A549 (cell line): ENCODE measurements at regions not wholly inside any gene's neighbourhood (a gene's known extent, or its start where the extent isn't known, plus 50 kb on each side); places are given as distances from the start of the nearest gene placed in this dataset.

ENCODE experiments used
- ATAC-seq, 2 experiments: fragments of 200-7000 bp in 1 of 2; fragments of >200 bp in 1 of 2; cut with Nextera tagmentation in 1 of 2; cut with Tn5 transposase in 1 of 2; 3 replicates each; pipeline versions ENCODE4 v1.8.0 to v1.9.1; 2018 to 2020; ENCODE audit warnings: mild to moderate bottlenecking in 1 of 2, moderate library complexity in 1 of 2
- CTCF ChIA-PET: fragments of 300-600 bp; sonication (Branson Sonifier 250); formaldehyde crosslinking; extraction: SDS; loops from one replicate; lab custom pipeline; 2021; ENCODE audit warnings: antibody characterized with exemption, inconsistent platforms; lab: Yijun Ruan, JAX
- POLR2A ChIA-PET: fragments of 350-600 bp; formaldehyde crosslinking; extraction: SDS; loops from one replicate; lab custom pipeline; 2021; ENCODE audit warnings: antibody characterized with exemption, inconsistent platforms; lab: Yijun Ruan, JAX
- DNase-seq, 2 experiments: peaks; one replicate each; pipeline versions ENCODE4 v3.0.0 to v3.0.0-alpha.2; 2011 to 2016; ENCODE audit warnings: low read depth in 1 of 2, low spot score in 1 of 2
- FAIRE-seq: peaks from 2 replicates; lab custom pipeline; 2011; peaks lifted over from hg19 to GRCh38; lab: Jason Lieb, UNC
- H3K27ac ChIP-seq, 2 experiments: fragments of >200 bp; sonication (Bioruptor Twin); formaldehyde crosslinking; 3 replicates each; pipeline ENCODE4 v1.5.1; 2016 to 2017
- H3K4me1 ChIP-seq: fragments of >200 bp; sonication (Bioruptor Twin); formaldehyde crosslinking; 3 replicates; pipeline ENCODE4 v1.6.1; 2016
- H3K4me2 ChIP-seq: fragments of >200 bp; sonication (Bioruptor Twin); formaldehyde crosslinking; 3 replicates; pipeline ENCODE4 v1.6.1; 2016
- H3K4me3 ChIP-seq: fragments of >200 bp; sonication (Bioruptor Twin); formaldehyde crosslinking; 3 replicates; pipeline ENCODE4 v1.5.1; 2016
- H3K9me3 ChIP-seq: fragments of >200 bp; sonication (Bioruptor Twin); formaldehyde crosslinking; 3 replicates; pipeline ENCODE4 v1.6.1; 2016
- BCL3 ChIP-seq: fragments of >200 bp; sonication (Bioruptor Twin); formaldehyde crosslinking; IDR thresholded peaks from 3 replicates; pipeline ENCODE4 v1.6.1; 2016
- CBX8 ChIP-seq: fragments of 200-600 bp; sonication (generic); IDR thresholded peaks from 2 replicates; pipeline ENCODE4 v1.6.1; 2016
- CHD2 ChIP-seq: fragments of 150-350 bp; IDR thresholded peaks from 2 replicates; pipeline ENCODE4 v1.6.1; 2014; ENCODE audit warnings: low read length; ENCODE audit not compliant: partially characterized antibody
- CHD4 ChIP-seq: fragments of 200-600 bp; sonication (generic); IDR thresholded peaks from 2 replicates; pipeline ENCODE4 v1.6.1; 2016; ENCODE audit warnings: antibody characterized with exemption, mild to moderate bottlenecking, borderline replicate concordance
- E2F6 ChIP-seq: IDR thresholded peaks from 2 replicates; pipeline ENCODE4 v1.6.1; 2012; ENCODE audit warnings: low read depth, borderline replicate concordance
- EP300 ChIP-seq, 2 experiments: fragments of >200 bp; sonication (Bioruptor Twin); formaldehyde crosslinking; IDR thresholded peaks; 2 replicates in 1 of 2; 3 replicates in 1 of 2; pipeline ENCODE4 v1.6.1; 2016 to 2017
- ESRRA ChIP-seq: fragments of 150-350 bp; IDR thresholded peaks from 2 replicates; pipeline ENCODE4 v1.6.1; 2014; ENCODE audit warnings: mild to moderate bottlenecking, low read length, borderline replicate concordance
- FOSB ChIP-seq: fragments of 250-450 bp; sonication (Bioruptor Pico); IDR thresholded peaks from 2 replicates; pipeline ENCODE4 v1.5.0; 2020; ENCODE audit warnings: mild to moderate bottlenecking, moderate library complexity
- HMGXB4 ChIP-seq: fragments of 250-450 bp; sonication (Bioruptor Pico); IDR thresholded peaks from 2 replicates; pipeline ENCODE4 v1.5.0; 2021; ENCODE audit warnings: mild to moderate bottlenecking, moderate library complexity, borderline replicate concordance
- HOXB5 ChIP-seq: fragments of 250-450 bp; sonication (Bioruptor Pico); IDR thresholded peaks from 2 replicates; pipeline ENCODE4 v1.5.0; 2020; ENCODE audit warnings: mild to moderate bottlenecking, moderate library complexity
- JUNB ChIP-seq: fragments of >200 bp; sonication (Bioruptor Twin); formaldehyde crosslinking; IDR thresholded peaks from 2 replicates; pipeline ENCODE4 v1.6.1; 2016
- KDM1A ChIP-seq: fragments of 200-600 bp; sonication (generic); IDR thresholded peaks from 2 replicates; pipeline ENCODE4 v1.6.1; 2016; ENCODE audit warnings: low read depth, mild to moderate bottlenecking
- MAZ ChIP-seq: fragments of 150-350 bp; IDR thresholded peaks from 2 replicates; pipeline ENCODE4 v1.6.1; 2014; ENCODE audit warnings: antibody characterized with exemption, low read depth, low read length, borderline replicate concordance
- MYC ChIP-seq: IDR thresholded peaks from 2 replicates; pipeline ENCODE4 v1.6.1; 2012; ENCODE audit warnings: mild to moderate bottlenecking, inconsistent platforms, low read length, improper control_type of control experiment, borderline replicate concordance
- NR3C1 ChIP-seq: fragments of >200 bp; sonication (Bioruptor Twin); formaldehyde crosslinking; IDR thresholded peaks from 3 replicates; pipeline ENCODE4 v1.6.1; 2017
- PBX3 ChIP-seq: IDR thresholded peaks from 2 replicates; pipeline ENCODE4 v1.6.1; 2012
- POLR2A ChIP-seq: IDR thresholded peaks from 2 replicates; pipeline ENCODE4 v1.6.1; 2012; ENCODE audit warnings: mild to moderate bottlenecking, low read length
- RARB ChIP-seq: fragments of 250-450 bp; sonication (Bioruptor Pico); IDR thresholded peaks from 2 replicates; pipeline ENCODE4 v1.8.0; 2021; ENCODE audit warnings: mild to moderate bottlenecking, moderate library complexity
- RCOR1 ChIP-seq: fragments of 150-350 bp; IDR thresholded peaks from 2 replicates; pipeline ENCODE4 v1.6.1; 2014; ENCODE audit warnings: antibody characterized with exemption, low read length, low read depth
- TP53 ChIP-seq: fragments of 250-450 bp; sonication (Bioruptor Pico); IDR thresholded peaks from 2 replicates; pipeline ENCODE4 v1.5.0; 2021; ENCODE audit warnings: mild to moderate bottlenecking, moderate library complexity
- USF2 ChIP-seq: fragments of 450-650 bp; IDR thresholded peaks from 2 replicates; pipeline ENCODE4 v1.6.1; 2014; ENCODE audit warnings: antibody characterized with exemption
- ZFP36 ChIP-seq: fragments of 450-650 bp; IDR thresholded peaks from 2 replicates; pipeline ENCODE4 v1.6.1; 2014; ENCODE audit warnings: borderline replicate concordance; ENCODE audit not compliant: partially characterized antibody
- WGBS: methylation state at CpG from one replicate; pipeline ENCODE4 v1.1.6; 2017; ENCODE audit errors: missing lambda C conversion rate; 5-methylcytosine and 5-hydroxymethylcytosine counted together

GRCh38 chr9:95753762-95754465 lies 121.6 kb upstream of the ERCC6L2 start:
- DNase-seq (no peak), ATAC-seq (no peak)
- 74% methylated on average over 7 of the region's 7 CpGs for WGBS
- no peak overlapping the region for H3K4me2 ChIP-seq
- TF ChIP-seq HMGXB4 (CRISPR knock-in tag) = no peak
- no peak for TF ChIP-seq PBX3
- no peak for TF ChIP-seq ZFP36
- TF ChIP-seq KDM1A = no peak
- no peak for TF ChIP-seq CHD4
- TF ChIP-seq E2F6 = no peak
- TF ChIP-seq RARB (CRISPR knock-in tag) = no peak
- no peak for TF ChIP-seq ESRRA
- TF ChIP-seq BCL3 = no peak
- TF ChIP-seq USF2 = no peak
- TF ChIP-seq EP300 (IDR thresholded peaks at IDR 0.05) = no peak
- no peak for TF ChIP-seq CHD2
- no peak for TF ChIP-seq MAZ
- no peak for TF ChIP-seq FOSB
- no peak for TF ChIP-seq CBX8
- TF ChIP-seq, all 56 proteins: peak for 0
- no peak for FAIRE-seq
- no peaks in the 10 kb centered on the region for H3K4me1 ChIP-seq
- CTCF ChIA-PET = interaction anchor here (0.6 to 4.1 kb wide), 4 partner anchors 8 to 464 kb away, joined by 3 to 16 read pairs (median 4); no protein-coding TSS in a partner anchor
- POLR2A ChIA-PET = no interaction called here
- H3K9me3 ChIP-seq = no peaks in the 10 kb centered on the region
- H3K27ac ChIP-seq = no peak overlapping the region
- no peak overlapping the region for H3K4me3 ChIP-seq

GRCh38 chr9:95752129-95752731 lies 123.3 kb upstream of the ERCC6L2 start:
- POLR2A ChIA-PET = no interaction called here
- no peak overlapping the region for H3K4me2 ChIP-seq

More at GRCh38 chr9:95752129-95752731, 123.3 kb upstream of the ERCC6L2 start:
- FAIRE-seq = no peak
- Histone ChIP-seq H3K4me1 (no peaks in the 10 kb centered on the region), H3K9me3 (no peaks in the 10 kb centered on the region), H3K27ac (no peak overlapping the region), H3K4me3 (no peak overlapping the region)
- CTCF ChIA-PET = no interaction called here
- 82% methylated on average over 20 of the region's 41 CpGs for WGBS
- no peak for DNase-seq
- ATAC-seq = no peak
- TF ChIP-seq JUNB (no peak), POLR2A (no peak), HMGXB4 (CRISPR knock-in tag) (no peak), TP53 (CRISPR knock-in tag) (no peak), HOXB5 (no peak), NR3C1 (no peak), MYC (no peak), RCOR1 (no peak)
